ENCODE measurements at regions not wholly inside any gene's neighbourhood (a gene's known extent, or its start where the extent isn't known, plus 50 kb on each side); places are given as distances from the start of the nearest gene placed in this dataset.

- TF ChIP-seq CTCF (IDR thresholded peaks at IDR 0.05 in 8 of 11, conservative IDR thresholded peaks at IDR 0.05 in 3 of 11) (no peak), POLR2A (IDR thresholded peaks at IDR 0.05) (no peak), POLR2AphosphoS5 (IDR thresholded peaks at IDR 0.05) (no peak)
These were observed 630.5 kb upstream of the IGFBP7 start for GRCh38 chr4:57740625-57741190.

Data from spleen (tissue), 7 donors.